ENCODE measurements at regions not wholly inside any gene's neighbourhood (a gene's known extent, or its start where the extent isn't known, plus 50 kb on each side); places are given as distances from the start of the nearest gene placed in this dataset.

DNA sequence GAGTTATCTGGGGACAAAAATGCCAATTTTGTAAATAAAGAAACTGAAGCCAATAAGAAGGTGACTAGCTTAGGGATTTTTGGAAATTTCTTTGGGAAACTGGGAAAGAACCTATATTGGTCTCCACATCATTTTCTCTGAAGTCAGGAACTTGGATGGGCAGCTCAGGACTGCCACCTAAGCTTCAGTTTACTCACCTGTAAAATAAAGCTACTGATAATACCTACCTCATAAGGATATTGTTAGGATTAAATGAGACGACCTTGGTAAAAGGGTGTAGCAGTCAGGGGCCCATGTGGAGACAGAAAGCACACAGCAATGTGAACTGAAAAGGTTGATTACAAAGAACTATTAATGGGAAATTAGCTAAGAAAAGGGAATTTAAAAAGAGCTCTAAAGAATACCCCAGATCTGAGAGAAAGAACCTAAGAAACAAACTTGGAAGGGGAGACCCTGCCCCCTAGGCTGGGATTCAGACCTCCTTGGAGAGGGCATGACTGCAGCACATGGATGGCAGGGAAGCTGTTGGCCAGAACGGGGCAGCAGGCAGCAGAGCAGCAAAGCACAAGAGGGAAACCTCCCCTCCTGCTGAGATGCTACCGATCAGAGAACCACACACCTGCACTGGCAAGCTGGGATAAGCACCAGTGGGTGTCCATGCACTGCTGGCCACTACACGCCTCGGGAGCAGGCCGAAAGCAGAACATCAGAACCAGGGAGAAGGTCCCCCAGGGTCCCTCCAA, 83.7 kb upstream of the THBS1 start:
- Histone ChIP-seq H3K36me3 (no peaks in the 10 kb centered on the region), H3K4me1 (peaks cover 3 to 6% (median 4%) of the 10 kb centered on the region in 4 donors), H3K27me3 (no peaks in the 10 kb centered on the region), H3K27ac (peak overlapping the region in 2 of 4 donors; percentile 20 to 21), H3K9me3 (no peaks in the 10 kb centered on the region), H3K4me3 (no peak overlapping the region)
- in situ Hi-C loops (cut with MboI; ENCODE audit: low pct_ligation_motif_present in 1 of 4, low pct_unique_long_range_greater_than_20kb in 1 of 4, low sequenced_read_pairs in 3 of 4) (no loop called here), intact Hi-C loops (cut with DNase I; ENCODE audit: low total_unique reads) (no loop called here)
- DNase-seq, result no peak
- TF ChIP-seq EP300 (IDR thresholded peaks at IDR 0.05; ENCODE audit: low read depth) (no peak), POLR2AphosphoS5 (IDR thresholded peaks at IDR 0.05) (no peak), POLR2A (IDR thresholded peaks at IDR 0.05) (no peak)
- TF ChIP-seq, protein P1, sequence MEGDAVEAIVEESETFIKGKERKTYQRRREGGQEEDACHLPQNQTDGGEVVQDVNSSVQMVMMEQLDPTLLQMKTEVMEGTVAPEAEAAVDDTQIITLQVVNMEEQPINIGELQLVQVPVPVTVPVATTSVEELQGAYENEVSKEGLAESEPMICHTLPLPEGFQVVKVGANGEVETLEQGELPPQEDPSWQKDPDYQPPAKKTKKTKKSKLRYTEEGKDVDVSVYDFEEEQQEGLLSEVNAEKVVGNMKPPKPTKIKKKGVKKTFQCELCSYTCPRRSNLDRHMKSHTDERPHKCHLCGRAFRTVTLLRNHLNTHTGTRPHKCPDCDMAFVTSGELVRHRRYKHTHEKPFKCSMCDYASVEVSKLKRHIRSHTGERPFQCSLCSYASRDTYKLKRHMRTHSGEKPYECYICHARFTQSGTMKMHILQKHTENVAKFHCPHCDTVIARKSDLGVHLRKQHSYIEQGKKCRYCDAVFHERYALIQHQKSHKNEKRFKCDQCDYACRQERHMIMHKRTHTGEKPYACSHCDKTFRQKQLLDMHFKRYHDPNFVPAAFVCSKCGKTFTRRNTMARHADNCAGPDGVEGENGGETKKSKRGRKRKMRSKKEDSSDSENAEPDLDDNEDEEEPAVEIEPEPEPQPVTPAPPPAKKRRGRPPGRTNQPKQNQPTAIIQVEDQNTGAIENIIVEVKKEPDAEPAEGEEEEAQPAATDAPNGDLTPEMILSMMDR (IDR thresholded peaks at IDR 0.05), result no peak
- WGBS, 2 donors (ENCODE audit: low coverage in 1 of 2), result 51 to 74% methylated on average over 2 to 6 of the region's 6 CpGs

DNA sequence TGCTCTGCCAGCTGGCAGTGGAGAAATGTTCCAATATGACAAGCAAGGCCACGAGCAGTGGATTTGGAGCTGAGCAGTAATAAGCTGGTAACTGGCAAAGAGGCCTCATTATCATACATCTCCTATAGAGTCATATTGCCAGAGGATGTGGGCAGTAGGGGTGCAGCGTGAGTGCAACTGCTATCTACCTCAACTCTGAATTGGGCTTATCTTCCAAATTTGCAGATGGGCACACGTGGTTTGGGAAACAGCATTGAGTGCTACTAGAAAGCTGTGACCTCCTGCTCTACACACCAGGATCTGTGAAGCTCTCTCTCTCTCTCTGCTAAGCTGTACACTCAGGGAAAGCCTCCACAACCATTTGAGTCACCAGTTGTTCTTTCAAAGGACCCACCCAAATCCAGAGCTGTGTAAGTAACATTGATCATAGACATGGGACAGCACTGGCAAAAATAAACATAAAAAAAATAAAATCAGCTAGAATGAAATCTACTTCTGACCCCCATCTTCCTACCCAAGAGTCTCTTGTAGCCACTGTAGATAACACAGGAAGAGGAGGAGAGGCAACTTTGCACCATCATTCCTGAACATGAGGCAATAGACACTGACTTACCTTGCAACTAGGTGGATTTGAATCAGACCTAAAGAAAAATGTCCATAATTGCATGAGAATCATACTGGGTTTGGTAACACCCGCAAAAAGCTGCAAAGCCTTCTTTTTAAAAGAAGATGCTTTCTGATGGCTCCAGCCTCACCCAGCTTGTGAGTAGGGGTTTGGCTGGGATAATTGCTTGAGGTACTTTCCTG, 82.9 kb upstream of the THBS1 start:
- in situ Hi-C loops (cut with MboI; ENCODE audit: low pct_ligation_motif_present in 1 of 4, low pct_unique_long_range_greater_than_20kb in 1 of 4, low sequenced_read_pairs in 3 of 4) (no loop called here), intact Hi-C loops (cut with DNase I; ENCODE audit: low total_unique reads) (no loop called here)
- peak overlapping the region; percentile 43 to 57 (median 51) for H3K27ac ChIP-seq
- WGBS, 2 donors (ENCODE audit: low coverage in 1 of 2), result 0 to 46% methylated on average over 1 to 4 of the region's 4 CpGs
- DNase-seq, result no peak
- H3K27me3 ChIP-seq, result no peaks in the 10 kb centered on the region
- no peak overlapping the region for H3K4me3 ChIP-seq
- H3K36me3 ChIP-seq, result no peaks in the 10 kb centered on the region
- H3K9me3 ChIP-seq, result no peaks in the 10 kb centered on the region
- TF ChIP-seq POLR2A (IDR thresholded peaks at IDR 0.05) (no peak), POLR2AphosphoS5 (IDR thresholded peaks at IDR 0.05) (no peak), EP300 (IDR thresholded peaks at IDR 0.05; ENCODE audit: low read depth) (no peak)
- TF ChIP-seq, protein P1 (IDR thresholded peaks at IDR 0.05), result no peak
- peaks cover 0 to 6% (median 4%) of the 10 kb centered on the region in 4 donors for H3K4me1 ChIP-seq

DNA sequence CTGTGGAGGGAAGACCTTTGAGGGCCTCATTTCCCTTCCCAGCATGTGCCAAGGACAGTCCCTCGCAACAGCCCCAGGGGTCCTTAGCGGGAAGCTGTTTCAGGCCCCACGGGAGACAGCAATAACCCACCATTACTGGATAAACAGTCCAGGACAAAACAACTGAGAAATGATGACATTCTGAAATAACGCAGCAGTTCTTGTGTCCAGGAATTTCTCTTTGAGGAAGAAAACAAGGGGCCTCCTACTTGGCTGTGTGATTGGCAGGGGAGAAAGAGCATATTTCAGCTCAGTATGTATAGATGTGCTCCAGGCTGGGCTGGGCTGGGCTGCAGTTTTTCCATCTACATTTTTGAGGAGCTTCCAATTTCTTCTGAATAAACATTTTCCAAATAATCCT, 82.2 kb upstream of the THBS1 start:
- no peak for DNase-seq
- Histone ChIP-seq H3K36me3 (no peaks in the 10 kb centered on the region), H3K9me3 (no peaks in the 10 kb centered on the region), H3K27ac (peak overlapping the region; percentile 43 to 57 (median 51)), H3K4me3 (no peak overlapping the region), H3K27me3 (no peaks in the 10 kb centered on the region), H3K4me1 (peaks cover 0 to 6% (median 4%) of the 10 kb centered on the region in 4 donors)
- no peak for TF ChIP-seq POLR2AphosphoS5 (IDR thresholded peaks at IDR 0.05)
- TF ChIP-seq EP300 (IDR thresholded peaks at IDR 0.05; ENCODE audit: low read depth), result no peak
- no peak for TF ChIP-seq POLR2A (IDR thresholded peaks at IDR 0.05)
- TF ChIP-seq, protein P1 (IDR thresholded peaks at IDR 0.05), result no peak
- intact Hi-C loops (cut with DNase I; ENCODE audit: low total_unique reads), result no loop called here
- 60% methylated on average over 4 of the region's 4 CpGs; no CpG with 5 or more reads in 1 of the 2 donors for WGBS, 2 donors (ENCODE audit: low coverage in 1 of 2)
- in situ Hi-C loops (cut with MboI; ENCODE audit: low pct_ligation_motif_present in 1 of 4, low pct_unique_long_range_greater_than_20kb in 1 of 4, low sequenced_read_pairs in 3 of 4), result no loop called here

DNA sequence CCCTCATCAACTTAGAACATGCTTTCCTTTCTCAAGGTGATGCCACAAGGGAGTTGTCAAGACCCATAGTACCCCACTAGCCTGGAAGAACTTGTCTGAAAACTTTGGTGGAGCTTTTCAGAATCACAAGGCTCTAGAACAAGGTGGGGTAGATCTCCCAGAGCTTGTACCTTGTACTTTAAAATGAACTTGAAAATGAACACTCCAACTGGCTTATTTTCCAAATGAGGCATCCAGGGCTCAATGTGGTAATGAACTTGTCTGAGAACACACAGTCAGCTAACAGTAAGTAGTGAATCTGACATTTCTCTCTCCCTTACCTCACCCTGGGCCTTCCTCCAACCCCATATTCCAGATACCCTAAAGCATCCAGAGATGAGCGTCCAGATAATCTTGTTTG, 81.8 kb upstream of the THBS1 start:
- Histone ChIP-seq H3K36me3 (no peaks in the 10 kb centered on the region), H3K4me3 (no peak overlapping the region), H3K9me3 (no peaks in the 10 kb centered on the region), H3K4me1 (peaks cover 0 to 6% (median 4%) of the 10 kb centered on the region in 4 donors), H3K27me3 (no peaks in the 10 kb centered on the region), H3K27ac (peak overlapping the region; percentile 43 to 57 (median 51))
- intact Hi-C loops (cut with DNase I; ENCODE audit: low total_unique reads) (no loop called here), in situ Hi-C loops (cut with MboI; ENCODE audit: low pct_ligation_motif_present in 1 of 4, low pct_unique_long_range_greater_than_20kb in 1 of 4, low sequenced_read_pairs in 3 of 4) (no loop called here)
- DNase-seq, result no peak
- WGBS, 2 donors (ENCODE audit: low coverage in 1 of 2), result 67 to 79% methylated on average over 1 of the region's 1 CpG
- TF ChIP-seq, protein P1 (IDR thresholded peaks at IDR 0.05), result no peak
- TF ChIP-seq EP300 (IDR thresholded peaks at IDR 0.05; ENCODE audit: low read depth) (no peak), POLR2A (IDR thresholded peaks at IDR 0.05) (no peak), POLR2AphosphoS5 (IDR thresholded peaks at IDR 0.05) (no peak)

All from transverse colon (tissue), 4 donors.